Fibroblast of villous mesenchyme (primary cell): ENCODE measurements at regions not wholly inside any gene's neighbourhood (a gene's known extent, or its start where the extent isn't known, plus 50 kb on each side); places are given as distances from the start of the nearest gene placed in this dataset.

Experiments used
- DNase-seq: peaks from one replicate; pipeline ENCODE4 v3.0.0-alpha.2; 2010; ENCODE audit warnings: low read depth
- H3K4me3 ChIP-seq: 2 replicates; pipeline ENCODE4 v1.5.1; 2011; ENCODE audit warnings: low read depth, mild to moderate bottlenecking, low read length
- CTCF ChIP-seq: IDR thresholded peaks from 2 replicates; pipeline ENCODE4 v1.5.1; 2012; ENCODE audit warnings: low read depth, mild to moderate bottlenecking, low read length; ENCODE audit not compliant: insufficient read depth

GRCh38 chr12:83335748-83336147 lies 649.0 kb downstream of the TMTC2 start:
- TF ChIP-seq CTCF, result no peak
- no peak for DNase-seq
- H3K4me3 ChIP-seq, result no peak overlapping the region

- no peak for TF ChIP-seq CTCF
- no peak for DNase-seq
- H3K4me3 ChIP-seq, result no peak overlapping the region
These were observed 640.0 kb downstream of the TMTC2 start for GRCh38 chr12:83326666-83327065.

GRCh38 chr12:83323866-83324265 lies 637.2 kb downstream of the TMTC2 start:
- H3K4me3 ChIP-seq, result no peak overlapping the region
- TF ChIP-seq CTCF, result no peak
- DNase-seq, result no peak

- TF ChIP-seq CTCF, result no peak
- no peak overlapping the region for H3K4me3 ChIP-seq
- DNase-seq, result no peak
These were observed 636.1 kb downstream of the TMTC2 start for GRCh38 chr12:83322809-83323208.

- no peak for TF ChIP-seq CTCF
- no peak overlapping the region for H3K4me3 ChIP-seq
- no peak for DNase-seq
These were observed 635.3 kb downstream of the TMTC2 start for GRCh38 chr12:83321971-83322370.

- TF ChIP-seq CTCF, result no peak
- H3K4me3 ChIP-seq, result no peak overlapping the region
- DNase-seq, result no peak
These were observed 633.6 kb downstream of the TMTC2 start for GRCh38 chr12:83320350-83320749.

- no peak for DNase-seq
- no peak overlapping the region for H3K4me3 ChIP-seq
- TF ChIP-seq CTCF, result no peak
These were observed 631.8 kb downstream of the TMTC2 start for GRCh38 chr12:83318386-83319098.
